ENCODE measurements at regions not wholly inside any gene's neighbourhood (a gene's known extent, or its start where the extent isn't known, plus 50 kb on each side); places are given as distances from the start of the nearest gene placed in this dataset.

DNA sequence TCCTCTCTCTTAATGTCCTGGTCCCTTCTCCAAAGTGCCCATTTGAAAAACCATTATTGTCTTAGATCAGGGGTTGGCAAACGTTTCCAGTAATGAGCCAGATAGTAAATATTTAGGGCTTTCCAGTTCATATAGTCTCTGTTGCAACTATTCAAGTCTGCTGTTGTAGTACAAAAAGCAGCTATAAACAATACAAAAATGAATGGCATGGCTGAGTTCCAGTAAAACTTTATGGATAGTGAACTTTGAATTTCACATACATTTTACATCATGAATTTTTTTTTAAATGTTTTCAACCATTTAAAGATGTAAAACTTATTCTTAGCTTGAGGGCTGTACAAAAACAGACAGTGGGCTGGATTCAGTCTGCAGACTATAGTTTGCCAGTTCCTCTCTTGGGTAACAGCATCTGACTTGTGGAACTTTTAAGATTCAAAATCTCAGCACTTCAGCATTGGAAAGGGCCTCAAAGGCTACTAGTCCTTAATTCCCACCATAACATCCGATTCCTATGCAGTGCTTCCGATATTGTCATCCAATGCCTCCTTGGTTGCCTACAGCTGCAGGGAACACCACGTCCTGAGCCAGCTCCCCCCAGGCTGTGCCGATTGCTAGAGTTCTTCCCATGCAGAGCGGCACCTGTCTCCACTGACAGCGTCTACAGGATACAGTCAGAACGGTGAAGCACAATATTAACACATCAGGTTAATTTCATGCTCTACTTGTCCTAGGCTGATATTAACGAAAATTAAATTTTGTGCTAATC is 65.6 kb upstream of the E2F8 start (continued):
- TF ChIP-seq, protein P1, sequence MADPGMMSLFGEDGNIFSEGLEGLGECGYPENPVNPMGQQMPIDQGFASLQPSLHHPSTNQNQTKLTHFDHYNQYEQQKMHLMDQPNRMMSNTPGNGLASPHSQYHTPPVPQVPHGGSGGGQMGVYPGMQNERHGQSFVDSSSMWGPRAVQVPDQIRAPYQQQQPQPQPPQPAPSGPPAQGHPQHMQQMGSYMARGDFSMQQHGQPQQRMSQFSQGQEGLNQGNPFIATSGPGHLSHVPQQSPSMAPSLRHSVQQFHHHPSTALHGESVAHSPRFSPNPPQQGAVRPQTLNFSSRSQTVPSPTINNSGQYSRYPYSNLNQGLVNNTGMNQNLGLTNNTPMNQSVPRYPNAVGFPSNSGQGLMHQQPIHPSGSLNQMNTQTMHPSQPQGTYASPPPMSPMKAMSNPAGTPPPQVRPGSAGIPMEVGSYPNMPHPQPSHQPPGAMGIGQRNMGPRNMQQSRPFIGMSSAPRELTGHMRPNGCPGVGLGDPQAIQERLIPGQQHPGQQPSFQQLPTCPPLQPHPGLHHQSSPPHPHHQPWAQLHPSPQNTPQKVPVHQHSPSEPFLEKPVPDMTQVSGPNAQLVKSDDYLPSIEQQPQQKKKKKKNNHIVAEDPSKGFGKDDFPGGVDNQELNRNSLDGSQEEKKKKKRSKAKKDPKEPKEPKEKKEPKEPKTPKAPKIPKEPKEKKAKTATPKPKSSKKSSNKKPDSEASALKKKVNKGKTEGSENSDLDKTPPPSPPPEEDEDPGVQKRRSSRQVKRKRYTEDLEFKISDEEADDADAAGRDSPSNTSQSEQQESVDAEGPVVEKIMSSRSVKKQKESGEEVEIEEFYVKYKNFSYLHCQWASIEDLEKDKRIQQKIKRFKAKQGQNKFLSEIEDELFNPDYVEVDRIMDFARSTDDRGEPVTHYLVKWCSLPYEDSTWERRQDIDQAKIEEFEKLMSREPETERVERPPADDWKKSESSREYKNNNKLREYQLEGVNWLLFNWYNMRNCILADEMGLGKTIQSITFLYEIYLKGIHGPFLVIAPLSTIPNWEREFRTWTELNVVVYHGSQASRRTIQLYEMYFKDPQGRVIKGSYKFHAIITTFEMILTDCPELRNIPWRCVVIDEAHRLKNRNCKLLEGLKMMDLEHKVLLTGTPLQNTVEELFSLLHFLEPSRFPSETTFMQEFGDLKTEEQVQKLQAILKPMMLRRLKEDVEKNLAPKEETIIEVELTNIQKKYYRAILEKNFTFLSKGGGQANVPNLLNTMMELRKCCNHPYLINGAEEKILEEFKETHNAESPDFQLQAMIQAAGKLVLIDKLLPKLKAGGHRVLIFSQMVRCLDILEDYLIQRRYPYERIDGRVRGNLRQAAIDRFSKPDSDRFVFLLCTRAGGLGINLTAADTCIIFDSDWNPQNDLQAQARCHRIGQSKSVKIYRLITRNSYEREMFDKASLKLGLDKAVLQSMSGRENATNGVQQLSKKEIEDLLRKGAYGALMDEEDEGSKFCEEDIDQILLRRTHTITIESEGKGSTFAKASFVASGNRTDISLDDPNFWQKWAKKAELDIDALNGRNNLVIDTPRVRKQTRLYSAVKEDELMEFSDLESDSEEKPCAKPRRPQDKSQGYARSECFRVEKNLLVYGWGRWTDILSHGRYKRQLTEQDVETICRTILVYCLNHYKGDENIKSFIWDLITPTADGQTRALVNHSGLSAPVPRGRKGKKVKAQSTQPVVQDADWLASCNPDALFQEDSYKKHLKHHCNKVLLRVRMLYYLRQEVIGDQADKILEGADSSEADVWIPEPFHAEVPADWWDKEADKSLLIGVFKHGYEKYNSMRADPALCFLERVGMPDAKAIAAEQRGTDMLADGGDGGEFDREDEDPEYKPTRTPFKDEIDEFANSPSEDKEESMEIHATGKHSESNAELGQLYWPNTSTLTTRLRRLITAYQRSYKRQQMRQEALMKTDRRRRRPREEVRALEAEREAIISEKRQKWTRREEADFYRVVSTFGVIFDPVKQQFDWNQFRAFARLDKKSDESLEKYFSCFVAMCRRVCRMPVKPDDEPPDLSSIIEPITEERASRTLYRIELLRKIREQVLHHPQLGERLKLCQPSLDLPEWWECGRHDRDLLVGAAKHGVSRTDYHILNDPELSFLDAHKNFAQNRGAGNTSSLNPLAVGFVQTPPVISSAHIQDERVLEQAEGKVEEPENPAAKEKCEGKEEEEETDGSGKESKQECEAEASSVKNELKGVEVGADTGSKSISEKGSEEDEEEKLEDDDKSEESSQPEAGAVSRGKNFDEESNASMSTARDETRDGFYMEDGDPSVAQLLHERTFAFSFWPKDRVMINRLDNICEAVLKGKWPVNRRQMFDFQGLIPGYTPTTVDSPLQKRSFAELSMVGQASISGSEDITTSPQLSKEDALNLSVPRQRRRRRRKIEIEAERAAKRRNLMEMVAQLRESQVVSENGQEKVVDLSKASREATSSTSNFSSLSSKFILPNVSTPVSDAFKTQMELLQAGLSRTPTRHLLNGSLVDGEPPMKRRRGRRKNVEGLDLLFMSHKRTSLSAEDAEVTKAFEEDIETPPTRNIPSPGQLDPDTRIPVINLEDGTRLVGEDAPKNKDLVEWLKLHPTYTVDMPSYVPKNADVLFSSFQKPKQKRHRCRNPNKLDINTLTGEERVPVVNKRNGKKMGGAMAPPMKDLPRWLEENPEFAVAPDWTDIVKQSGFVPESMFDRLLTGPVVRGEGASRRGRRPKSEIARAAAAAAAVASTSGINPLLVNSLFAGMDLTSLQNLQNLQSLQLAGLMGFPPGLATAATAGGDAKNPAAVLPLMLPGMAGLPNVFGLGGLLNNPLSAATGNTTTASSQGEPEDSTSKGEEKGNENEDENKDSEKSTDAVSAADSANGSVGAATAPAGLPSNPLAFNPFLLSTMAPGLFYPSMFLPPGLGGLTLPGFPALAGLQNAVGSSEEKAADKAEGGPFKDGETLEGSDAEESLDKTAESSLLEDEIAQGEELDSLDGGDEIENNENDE (IDR thresholded peaks at IDR 0.05; ENCODE audit: insufficient replicate concordance, low read length) = no peak
- no peak for TF ChIP-seq EP300 (IDR thresholded peaks at IDR 0.05; ENCODE audit: borderline replicate concordance in 1 of 2, low read depth in 2 of 2, low read length in 2 of 2)
- no peak for TF ChIP-seq CHD2 (IDR thresholded peaks at IDR 0.05; ENCODE audit: low read length)
- TF ChIP-seq, protein P2, sequence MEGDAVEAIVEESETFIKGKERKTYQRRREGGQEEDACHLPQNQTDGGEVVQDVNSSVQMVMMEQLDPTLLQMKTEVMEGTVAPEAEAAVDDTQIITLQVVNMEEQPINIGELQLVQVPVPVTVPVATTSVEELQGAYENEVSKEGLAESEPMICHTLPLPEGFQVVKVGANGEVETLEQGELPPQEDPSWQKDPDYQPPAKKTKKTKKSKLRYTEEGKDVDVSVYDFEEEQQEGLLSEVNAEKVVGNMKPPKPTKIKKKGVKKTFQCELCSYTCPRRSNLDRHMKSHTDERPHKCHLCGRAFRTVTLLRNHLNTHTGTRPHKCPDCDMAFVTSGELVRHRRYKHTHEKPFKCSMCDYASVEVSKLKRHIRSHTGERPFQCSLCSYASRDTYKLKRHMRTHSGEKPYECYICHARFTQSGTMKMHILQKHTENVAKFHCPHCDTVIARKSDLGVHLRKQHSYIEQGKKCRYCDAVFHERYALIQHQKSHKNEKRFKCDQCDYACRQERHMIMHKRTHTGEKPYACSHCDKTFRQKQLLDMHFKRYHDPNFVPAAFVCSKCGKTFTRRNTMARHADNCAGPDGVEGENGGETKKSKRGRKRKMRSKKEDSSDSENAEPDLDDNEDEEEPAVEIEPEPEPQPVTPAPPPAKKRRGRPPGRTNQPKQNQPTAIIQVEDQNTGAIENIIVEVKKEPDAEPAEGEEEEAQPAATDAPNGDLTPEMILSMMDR (IDR thresholded peaks at IDR 0.05; ENCODE audit: control extremely low read depth in 1 of 3, insufficient read depth in 1 of 3, low read depth in 1 of 3, low read length in 3 of 3) = no peak
- TF ChIP-seq, protein P3, sequence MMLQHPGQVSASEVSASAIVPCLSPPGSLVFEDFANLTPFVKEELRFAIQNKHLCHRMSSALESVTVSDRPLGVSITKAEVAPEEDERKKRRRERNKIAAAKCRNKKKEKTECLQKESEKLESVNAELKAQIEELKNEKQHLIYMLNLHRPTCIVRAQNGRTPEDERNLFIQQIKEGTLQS (IDR thresholded peaks at IDR 0.05; ENCODE audit: insufficient read depth, low read depth, low read length) = no peak
- no peak for TF ChIP-seq ZNF274 (IDR thresholded peaks at IDR 0.05; ENCODE audit: borderline replicate concordance, extremely low read depth, low read length)
- TF ChIP-seq POLR2A (IDR thresholded peaks at IDR 0.05; ENCODE audit: control extremely low read depth in 1 of 2, low read depth in 2 of 2, low read length in 2 of 2) = no peak
